ENCODE measurements at regions not wholly inside any gene's neighbourhood (a gene's known extent, or its start where the extent isn't known, plus 50 kb on each side); places are given as distances from the start of the nearest gene placed in this dataset.

GRCh38 chr9:82252116-82252515, 263.5 kb downstream of the SPATA31D1 start:
- Histone ChIP-seq H3K36me3 (no peaks in the 10 kb centered on the region), H3K9ac (ENCODE audit: low read depth in 2 of 2, low read length in 2 of 2) (no peak overlapping the region), H3K4me1 (no peaks in the 10 kb centered on the region), H3K4me3 (no peak overlapping the region), H3K27me3 (no peaks in the 10 kb centered on the region), H3K27ac (no peak overlapping the region), H3K9me3 (no peaks in the 10 kb centered on the region)
- DNase-seq = no peak
- no peak for TF ChIP-seq CTCF (IDR thresholded peaks at IDR 0.05)
- intact Hi-C loops (cut with DNase I) = no loop called here

GRCh38 chr9:82254646-82255367, 266.2 kb downstream of the SPATA31D1 start:
- H3K36me3 ChIP-seq = no peaks in the 10 kb centered on the region
- DNase-seq = no peak
- intact Hi-C loops (cut with DNase I) = no loop called here
- no peaks in the 10 kb centered on the region for H3K27me3 ChIP-seq
- H3K9me3 ChIP-seq = no peaks in the 10 kb centered on the region
- no peak overlapping the region for H3K9ac ChIP-seq (ENCODE audit: low read depth in 2 of 2, low read length in 2 of 2)
- no peaks in the 10 kb centered on the region for H3K4me1 ChIP-seq
- H3K4me3 ChIP-seq = no peak overlapping the region
- no peak overlapping the region for H3K27ac ChIP-seq
- no peak for TF ChIP-seq CTCF (IDR thresholded peaks at IDR 0.05)

- H3K9me3 ChIP-seq = no peaks in the 10 kb centered on the region
- H3K36me3 ChIP-seq = no peaks in the 10 kb centered on the region
- no peaks in the 10 kb centered on the region for H3K27me3 ChIP-seq
- intact Hi-C loops (cut with DNase I) = no loop called here
- H3K9ac ChIP-seq (ENCODE audit: low read depth in 2 of 2, low read length in 2 of 2) = no peak overlapping the region
- H3K27ac ChIP-seq = no peak overlapping the region
- TF ChIP-seq CTCF (IDR thresholded peaks at IDR 0.05) = no peak
- no peak overlapping the region for H3K4me3 ChIP-seq
- no peak for DNase-seq
- H3K4me1 ChIP-seq = no peaks in the 10 kb centered on the region
These were observed 267.1 kb downstream of the SPATA31D1 start for GRCh38 chr9:82255481-82256176.

- TF ChIP-seq CTCF (IDR thresholded peaks at IDR 0.05) = no peak
- DNase-seq = no peak
- H3K27me3 ChIP-seq = no peaks in the 10 kb centered on the region
- H3K36me3 ChIP-seq = no peaks in the 10 kb centered on the region
- intact Hi-C loops (cut with DNase I) = no loop called here
- H3K9me3 ChIP-seq = no peaks in the 10 kb centered on the region
- H3K9ac ChIP-seq (ENCODE audit: low read depth in 2 of 2, low read length in 2 of 2) = no peak overlapping the region
- H3K4me1 ChIP-seq = no peaks in the 10 kb centered on the region
- H3K27ac ChIP-seq = no peak overlapping the region
- no peak overlapping the region for H3K4me3 ChIP-seq
These were observed 272.1 kb downstream of the SPATA31D1 start for GRCh38 chr9:82260691-82261090.

- no peak overlapping the region for H3K4me3 ChIP-seq
- no peak overlapping the region for H3K9ac ChIP-seq (ENCODE audit: low read depth in 2 of 2, low read length in 2 of 2)
- DNase-seq = no peak
- no peaks in the 10 kb centered on the region for H3K4me1 ChIP-seq
- H3K9me3 ChIP-seq = no peaks in the 10 kb centered on the region
- no peaks in the 10 kb centered on the region for H3K27me3 ChIP-seq
- no peak overlapping the region for H3K27ac ChIP-seq
- TF ChIP-seq CTCF (IDR thresholded peaks at IDR 0.05) = no peak
- no peaks in the 10 kb centered on the region for H3K36me3 ChIP-seq
- intact Hi-C loops (cut with DNase I) = no loop called here
These were observed 275.0 kb downstream of the SPATA31D1 start for GRCh38 chr9:82263619-82264018.

All from colonic mucosa (tissue), 4 donors.